ENCODE measurements at regions not wholly inside any gene's neighbourhood (a gene's known extent, or its start where the extent isn't known, plus 50 kb on each side); places are given as distances from the start of the nearest gene placed in this dataset.

DNA sequence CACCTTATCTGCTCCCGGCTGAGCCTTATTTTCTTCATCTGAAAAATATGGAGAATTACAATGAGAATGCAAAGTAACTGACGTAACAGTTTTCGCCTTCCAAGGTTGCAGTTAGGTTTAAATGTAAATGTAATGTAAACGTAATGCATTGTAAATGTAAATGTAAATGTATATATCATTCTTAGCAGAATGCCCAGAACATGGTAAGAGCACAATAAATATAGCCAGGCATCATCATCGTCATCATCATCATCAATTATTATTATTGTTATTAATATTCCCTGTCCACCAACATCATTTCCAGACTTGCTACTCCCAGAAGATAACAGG, 770.0 kb downstream of the MED13L start:
- no peak for DNase-seq (ENCODE audit: extremely low read depth in 1 of 4, low spot score in 3 of 4)
- ATAC-seq, result no peak
- no peak overlapping the region for H3K4me3 ChIP-seq
- H2AFZ ChIP-seq (ENCODE audit: low read depth, low read length), result no peak overlapping the region
- FAIRE-seq, result no peak
- intact Hi-C loops (cut with micrococcal nuclease), result no loop called here
- no peaks in the 10 kb centered on the region for H3K4me1 ChIP-seq (replicated peaks in 1 of 2; ENCODE audit: control insufficient read depth in 2 of 2, insufficient read depth in 2 of 2, low read length in 2 of 2)
- no peaks in the 10 kb centered on the region for H3K9me3 ChIP-seq (replicated peaks; ENCODE audit: control insufficient read depth, insufficient read depth, low read depth, low read length)
- no peak for TF ChIP-seq NCOA1 (IDR thresholded peaks at IDR 0.05; ENCODE audit: low read depth)
- no peak for TF ChIP-seq ZBTB1 (CRISPR knock-in tag; IDR thresholded peaks at IDR 0.05; ENCODE audit: borderline replicate concordance, low read depth)
- no peak for TF ChIP-seq SMAD1 (IDR thresholded peaks at IDR 0.05; ENCODE audit: low read depth, low read length, partially characterized antibody)
- TF ChIP-seq, protein P1, sequence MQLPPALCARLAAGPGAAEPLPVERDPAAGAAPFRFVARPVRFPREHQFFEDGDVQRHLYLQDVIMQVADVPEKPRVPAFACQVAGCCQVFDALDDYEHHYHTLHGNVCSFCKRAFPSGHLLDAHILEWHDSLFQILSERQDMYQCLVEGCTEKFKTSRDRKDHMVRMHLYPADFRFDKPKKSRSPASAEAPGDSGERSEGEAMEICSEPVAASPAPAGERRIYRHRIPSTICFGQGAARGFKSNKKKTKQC (CRISPR knock-in tag; IDR thresholded peaks at IDR 0.05), result no peak
- TF ChIP-seq ZNF354B (CRISPR knock-in tag; IDR thresholded peaks at IDR 0.05), result no peak
- TF ChIP-seq HMGN3 (IDR thresholded peaks at IDR 0.05; ENCODE audit: borderline replicate concordance, extremely low read depth, insufficient read length, low read depth, low read length), result no peak
- TF ChIP-seq, protein P2, sequence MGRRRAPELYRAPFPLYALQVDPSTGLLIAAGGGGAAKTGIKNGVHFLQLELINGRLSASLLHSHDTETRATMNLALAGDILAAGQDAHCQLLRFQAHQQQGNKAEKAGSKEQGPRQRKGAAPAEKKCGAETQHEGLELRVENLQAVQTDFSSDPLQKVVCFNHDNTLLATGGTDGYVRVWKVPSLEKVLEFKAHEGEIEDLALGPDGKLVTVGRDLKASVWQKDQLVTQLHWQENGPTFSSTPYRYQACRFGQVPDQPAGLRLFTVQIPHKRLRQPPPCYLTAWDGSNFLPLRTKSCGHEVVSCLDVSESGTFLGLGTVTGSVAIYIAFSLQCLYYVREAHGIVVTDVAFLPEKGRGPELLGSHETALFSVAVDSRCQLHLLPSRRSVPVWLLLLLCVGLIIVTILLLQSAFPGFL (CRISPR knock-in tag; IDR thresholded peaks at IDR 0.05), result no peak
- TF ChIP-seq, protein P3, sequence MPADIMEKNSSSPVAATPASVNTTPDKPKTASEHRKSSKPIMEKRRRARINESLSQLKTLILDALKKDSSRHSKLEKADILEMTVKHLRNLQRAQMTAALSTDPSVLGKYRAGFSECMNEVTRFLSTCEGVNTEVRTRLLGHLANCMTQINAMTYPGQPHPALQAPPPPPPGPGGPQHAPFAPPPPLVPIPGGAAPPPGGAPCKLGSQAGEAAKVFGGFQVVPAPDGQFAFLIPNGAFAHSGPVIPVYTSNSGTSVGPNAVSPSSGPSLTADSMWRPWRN (IDR thresholded peaks at IDR 0.05; ENCODE audit: low read depth), result no peak
- no peak for TF ChIP-seq TGIF2 (CRISPR knock-in tag; IDR thresholded peaks at IDR 0.05)
- TF ChIP-seq, protein P4, sequence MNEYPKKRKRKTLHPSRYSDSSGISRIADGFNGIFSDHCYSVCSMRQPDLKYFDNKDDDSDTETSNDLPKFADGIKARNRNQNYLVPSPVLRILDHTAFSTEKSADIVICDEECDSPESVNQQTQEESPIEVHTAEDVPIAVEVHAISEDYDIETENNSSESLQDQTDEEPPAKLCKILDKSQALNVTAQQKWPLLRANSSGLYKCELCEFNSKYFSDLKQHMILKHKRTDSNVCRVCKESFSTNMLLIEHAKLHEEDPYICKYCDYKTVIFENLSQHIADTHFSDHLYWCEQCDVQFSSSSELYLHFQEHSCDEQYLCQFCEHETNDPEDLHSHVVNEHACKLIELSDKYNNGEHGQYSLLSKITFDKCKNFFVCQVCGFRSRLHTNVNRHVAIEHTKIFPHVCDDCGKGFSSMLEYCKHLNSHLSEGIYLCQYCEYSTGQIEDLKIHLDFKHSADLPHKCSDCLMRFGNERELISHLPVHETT (CRISPR knock-in tag; conservative IDR thresholded peaks at IDR 0.05 in 1 of 2, IDR thresholded peaks at IDR 0.05 in 1 of 2), result no peak
- no peak for TF ChIP-seq LARP7 (IDR thresholded peaks at IDR 0.05)
- no peak for TF ChIP-seq ZNF668 (CRISPR knock-in tag; IDR thresholded peaks at IDR 0.05)
- H3K27ac ChIP-seq (ENCODE audit: extremely low read depth, low read depth, low read length), result no peak overlapping the region
- no peaks in the 10 kb centered on the region; a peak in 1 of 5 replicates for H3K27me3 ChIP-seq (ENCODE audit: control insufficient read depth in 2 of 2, insufficient read depth in 2 of 2, low read length in 2 of 2)
- no peaks in the 10 kb centered on the region for H4K20me1 ChIP-seq (replicated peaks; ENCODE audit: control insufficient read depth, insufficient read depth, low read length)
- BruUV-seq (replicated peaks), result no TSS peak
- WGBS (ENCODE audit: insufficient coverage, low coverage, missing lambda C conversion rate), result 0% methylated on average over 5 of the region's 5 CpGs
- no peaks in the 10 kb centered on the region for H3K9me1 ChIP-seq (ENCODE audit: control insufficient read depth, insufficient read depth, low read length)
- H3K4me2 ChIP-seq (ENCODE audit: insufficient read depth, low read length), result no peak overlapping the region
- POLR2A ChIA-PET, result no interaction called here
- H3K79me2 ChIP-seq (ENCODE audit: control insufficient read depth, insufficient read depth, low read length), result no peaks in the 10 kb centered on the region
- H3K36me3 ChIP-seq (ENCODE audit: control insufficient read depth, insufficient read depth, low read length), result no peaks in the 10 kb centered on the region
- CTCF ChIA-PET (ENCODE audit: low intra/inter-chr PET ratio), result no interaction called here
- no peak overlapping the region for H3K9ac ChIP-seq (ENCODE audit: insufficient read depth in 1 of 2, low read depth in 2 of 2, low read length in 2 of 2)
- in situ Hi-C loops (cut with MboI), result no loop called here

Measured in K562 (cell line).